PC-9 (cell line): ENCODE measurements at regions not wholly inside any gene's neighbourhood (a gene's known extent, or its start where the extent isn't known, plus 50 kb on each side); places are given as distances from the start of the nearest gene placed in this dataset.

ENCODE experiments used
- BruUV-seq: library from RNA; stranded (reverse); fragments of 400-500 nt; replicated peaks from 2 replicates; lab custom pipeline; 2021; lab: Mats Ljungman, UMichigan
- CTCF ChIA-PET: fragments of 300-600 bp; sonication (Branson Sonifier 250); formaldehyde crosslinking; loops from one replicate; lab custom pipeline; 2022; ENCODE audit warnings: antibody characterized with exemption; lab: Charles Lee
- POLR2A ChIA-PET: fragments of 300-600 bp; sonication (Branson Sonifier 250); formaldehyde crosslinking; loops from one replicate; lab custom pipeline; 2022; ENCODE audit warnings: antibody characterized with exemption; ENCODE audit not compliant: unreplicated experiment; lab: Charles Lee
- DNase-seq, 2 experiments: peaks; one replicate each; pipeline versions ENCODE4 v3.0.0 to v3.0.0-alpha.2; 2015 to 2022; ENCODE audit warnings: mixed read lengths in 1 of 2
- H2AFZ ChIP-seq: fragments of 200-600 bp; sonication (generic); 2 replicates; pipeline ENCODE4 v1.8.1; 2017; ENCODE audit warnings: antibody characterized with exemption
- H3F3A ChIP-seq: fragments of 200-600 bp; sonication (generic); 2 replicates; pipeline ENCODE4 v1.8.1; 2017; ENCODE audit warnings: antibody characterized with exemption, mild to moderate bottlenecking, low read depth; ENCODE audit not compliant: insufficient read depth
- H3K27ac ChIP-seq: fragments of 200-600 bp; sonication (generic); 2 replicates; pipeline ENCODE4 v1.6.1; 2016; ENCODE audit warnings: mixed run types
- H3K27me3 ChIP-seq: fragments of 200-600 bp; sonication (generic); 2 replicates; pipeline ENCODE4 v1.6.1; 2016; ENCODE audit warnings: low read depth, mixed run types; ENCODE audit not compliant: insufficient read depth
- H3K36me3 ChIP-seq: fragments of 200-600 bp; sonication (generic); 2 replicates; pipeline ENCODE4 v1.6.1; 2016; ENCODE audit warnings: low read depth, mixed run types
- H3K4me1 ChIP-seq: fragments of 200-600 bp; sonication (generic); replicated peaks from 2 replicates; pipeline ENCODE4 v1.6.1; 2016; ENCODE audit warnings: mixed run types; ENCODE audit not compliant: insufficient read depth
- H3K4me2 ChIP-seq: fragments of 200-600 bp; sonication (generic); 2 replicates; pipeline ENCODE4 v1.6.1; 2017; ENCODE audit warnings: mixed run types
- H3K4me3 ChIP-seq: fragments of 200-600 bp; sonication (generic); 2 replicates; pipeline ENCODE4 v1.6.1; 2016; ENCODE audit warnings: mixed run types
- H3K79me2 ChIP-seq: fragments of 200-600 bp; sonication (generic); 2 replicates; pipeline ENCODE4 v1.6.1; 2017; ENCODE audit warnings: low read depth, mixed run types
- H3K9me2 ChIP-seq: fragments of 200-600 bp; sonication (generic); 2 replicates; pipeline ENCODE4 v1.8.1; 2017; ENCODE audit warnings: mild to moderate bottlenecking; ENCODE audit not compliant: insufficient read depth
- H3K9me3 ChIP-seq: fragments of 200-600 bp; sonication (generic); 2 replicates; pipeline ENCODE4 v1.8.1; 2016; ENCODE audit warnings: low read depth; ENCODE audit not compliant: insufficient read depth
- H4K20me1 ChIP-seq: fragments of 200-600 bp; sonication (generic); 2 replicates; pipeline ENCODE4 v1.8.1; 2017; ENCODE audit not compliant: insufficient read depth
- CTCF ChIP-seq: fragments of 200-600 bp; sonication (generic); conservative IDR thresholded peaks from 2 replicates; pipeline ENCODE4 v1.6.1; 2017; ENCODE audit warnings: mixed run types, antibody characterized with exemption, mild to moderate bottlenecking, moderate library complexity
- EZH2 ChIP-seq: fragments of 200-600 bp; sonication (generic); IDR thresholded peaks from 2 replicates; pipeline ENCODE4 v1.8.0; 2017; ENCODE audit warnings: antibody characterized with exemption, low read depth
- intact Hi-C: fragments of 100-400 bp; cut with micrococcal nuclease; formaldehyde crosslinking; loops from one replicate; pipeline ENCODE4 v1.10.0; 2022; ENCODE audit not compliant: unreplicated experiment

GRCh38 chr4:142917678-142918077, 71.6 kb upstream of the INPP4B start:
- Histone ChIP-seq H4K20me1 (no peaks in the 10 kb centered on the region), H3F3A (no peaks in the 10 kb centered on the region), H3K27me3 (no peaks in the 10 kb centered on the region), H3K4me2 (no peak overlapping the region), H3K4me1 (no peaks in the 10 kb centered on the region), H3K27ac (no peak overlapping the region), H2AFZ (no peak overlapping the region), H3K9me3 (no peaks in the 10 kb centered on the region), H3K9me2 (no peaks in the 10 kb centered on the region), H3K79me2 (no peaks in the 10 kb centered on the region), H3K36me3 (no peaks in the 10 kb centered on the region), H3K4me3 (no peak overlapping the region)
- no peak for DNase-seq
- TF ChIP-seq CTCF = no peak; the same call in 1 of the 2 replicates
- intact Hi-C loops = no loop called here
- ChIA-PET CTCF (no interaction called here), POLR2A (no interaction called here)
- no TSS peak for BruUV-seq

- Histone ChIP-seq H2AFZ (no peak overlapping the region), H3K4me3 (no peak overlapping the region), H3K9me3 (no peaks in the 10 kb centered on the region), H3K9me2 (no peaks in the 10 kb centered on the region), H3K4me1 (no peaks in the 10 kb centered on the region), H3K36me3 (no peaks in the 10 kb centered on the region), H3F3A (no peaks in the 10 kb centered on the region), H3K27me3 (no peaks in the 10 kb centered on the region), H3K4me2 (no peak overlapping the region), H4K20me1 (no peaks in the 10 kb centered on the region), H3K79me2 (no peaks in the 10 kb centered on the region), H3K27ac (no peak overlapping the region)
- no peak for DNase-seq
- no TSS peak for BruUV-seq
- ChIA-PET POLR2A (no interaction called here), CTCF (no interaction called here)
- no peak for TF ChIP-seq EZH2
- TF ChIP-seq CTCF = no peak
- intact Hi-C loops = no loop called here
These were observed 76.6 kb upstream of the INPP4B start for GRCh38 chr4:142922720-142923119.

- H3K9me3 ChIP-seq = no peaks in the 10 kb centered on the region
- no peaks in the 10 kb centered on the region for H3K79me2 ChIP-seq
- H3F3A ChIP-seq = no peaks in the 10 kb centered on the region
- no peak overlapping the region for H3K4me2 ChIP-seq
- TF ChIP-seq EZH2 (no peak), CTCF (no peak)
- H3K27me3 ChIP-seq = no peaks in the 10 kb centered on the region
- ChIA-PET POLR2A (no interaction called here), CTCF (no interaction called here)
- DNase-seq = no peak
- no peak overlapping the region for H2AFZ ChIP-seq
- no peak overlapping the region for H3K27ac ChIP-seq
- no peaks in the 10 kb centered on the region for H3K36me3 ChIP-seq
- no peaks in the 10 kb centered on the region for H3K9me2 ChIP-seq
- H3K4me1 ChIP-seq = no peaks in the 10 kb centered on the region
- no TSS peak for BruUV-seq
- H3K4me3 ChIP-seq = no peak overlapping the region
- H4K20me1 ChIP-seq = no peaks in the 10 kb centered on the region
- intact Hi-C loops = no loop called here
These were observed 77.5 kb upstream of the INPP4B start for GRCh38 chr4:142923619-142924018.
